SU-DHL-6 (cell line): ENCODE measurements at regions not wholly inside any gene's neighbourhood (a gene's known extent, or its start where the extent isn't known, plus 50 kb on each side); places are given as distances from the start of the nearest gene placed in this dataset.

Experiments used
- CTCF ChIP-seq: fragments of 200-600 bp; sonication (generic); IDR thresholded peaks from one replicate; pipeline ENCODE4 v1.5.1; 2017; ENCODE audit warnings: antibody characterized with exemption, mild to moderate bottlenecking, low read length, moderate library complexity; ENCODE audit not compliant: insufficient read depth, poor library complexity, severe bottlenecking
- EZH2phosphoT487 ChIP-seq: fragments of 200-600 bp; sonication (generic), shearing (Covaris generic); conservative IDR thresholded peaks from 2 replicates; pipeline ENCODE4 v1.6.1; 2018; ENCODE audit warnings: mild to moderate bottlenecking, antibody characterized with exemption, low read length, moderate library complexity, mixed read lengths

DNA sequence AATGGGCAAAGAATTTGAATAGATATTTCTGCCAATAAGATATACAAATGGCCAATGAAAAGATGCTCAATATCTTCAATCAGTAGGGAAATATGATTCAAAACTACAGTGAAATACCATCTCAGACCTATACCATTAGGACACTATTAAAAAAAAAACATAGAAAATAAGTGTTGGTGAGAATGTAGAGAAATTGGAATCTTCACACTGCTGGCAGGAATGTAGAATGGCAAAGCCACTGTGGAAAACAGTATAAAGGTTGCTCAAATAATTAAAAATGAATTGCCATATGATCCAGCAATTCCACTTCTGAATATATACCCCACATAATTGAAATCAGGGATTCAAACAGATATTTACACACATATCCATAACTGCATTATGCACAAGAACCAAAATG, 88.1 kb upstream of the STARD13 start:
- TF ChIP-seq CTCF: no peak
- TF ChIP-seq EZH2phosphoT487: no peak
